ENCODE measurements at regions not wholly inside any gene's neighbourhood (a gene's known extent, or its start where the extent isn't known, plus 50 kb on each side); places are given as distances from the start of the nearest gene placed in this dataset.

GRCh38 chr5:93010037-93010436 is 571.0 kb downstream of the NR2F1-AS1 start:
- in situ Hi-C loops (cut with MboI): no loop called here

More at GRCh38 chr5:93010037-93010436, 571.0 kb downstream of the NR2F1-AS1 start:
- H3K79me2 ChIP-seq (ENCODE audit: control insufficient read depth, insufficient read depth, low read length): no peaks in the 10 kb centered on the region
- intact Hi-C loops (cut with micrococcal nuclease; ENCODE audit: unreplicated experiment): no loop called here
- ChIA-PET CTCF (no interaction called here), POLR2A (no interaction called here), SMC1A (ENCODE audit: uncharacterized antibody, unreplicated experiment) (no interaction called here), RAD21 (ENCODE audit: unreplicated experiment) (no interaction called here)
- TF ChIP-seq MTA3 (IDR thresholded peaks at IDR 0.05; ENCODE audit: borderline replicate concordance, low read length) (no peak), YY1 (IDR thresholded peaks at IDR 0.05; ENCODE audit: low read depth, low read length) (no peak), SIN3A (IDR thresholded peaks at IDR 0.05; ENCODE audit: low read depth, low read length) (no peak), ZBTB4 (CRISPR knock-in tag; IDR thresholded peaks at IDR 0.05) (no peak), PAX8 (IDR thresholded peaks at IDR 0.05) (no peak), FOXK2 (IDR thresholded peaks at IDR 0.05) (no peak), RFX5 (IDR thresholded peaks at IDR 0.05; ENCODE audit: low read depth, low read length) (no peak), CBX5 (IDR thresholded peaks at IDR 0.05; ENCODE audit: low read depth) (no peak), TCF7 (IDR thresholded peaks at IDR 0.05; ENCODE audit: borderline replicate concordance) (no peak)
- FAIRE-seq (no peak), ATAC-seq (no peak), DNase-seq (ENCODE audit: low read depth, low spot score) (no peak)
- no peak overlapping the region for H3K4me3 ChIP-seq
- BruUV-seq (replicated peaks): no TSS peak
- H3K9ac ChIP-seq (ENCODE audit: control insufficient read depth, insufficient read depth, low read length): no peak overlapping the region
- H3K36me3 ChIP-seq (ENCODE audit: control insufficient read depth in 2 of 2, insufficient read depth in 2 of 2, low read length in 1 of 2): no peaks in the 10 kb centered on the region
- no peaks in the 10 kb centered on the region for H3K27me3 ChIP-seq (replicated peaks in 1 of 2; ENCODE audit: control insufficient read depth in 2 of 2, insufficient read depth in 2 of 2, low read length in 1 of 2)
- H4K20me1 ChIP-seq (ENCODE audit: control insufficient read depth, insufficient read depth): no peaks in the 10 kb centered on the region
- H3K4me1 ChIP-seq (ENCODE audit: control insufficient read depth, insufficient read depth, low read length): no peaks in the 10 kb centered on the region
- WGBS (ENCODE audit: insufficient coverage, insufficient replicate concordance, low lambda C conversion rate, missing lambda C conversion rate): 50% methylated on average over 2 of the region's 2 CpGs
- no peaks in the 10 kb centered on the region for H3K9me3 ChIP-seq (replicated peaks; ENCODE audit: control insufficient read depth, insufficient read depth, low read length)
- no peak overlapping the region for H3K4me2 ChIP-seq (ENCODE audit: control insufficient read depth, insufficient read depth)
- H2AFZ ChIP-seq (ENCODE audit: control insufficient read depth, low read depth, low read length): no peak overlapping the region
- H3K27ac ChIP-seq (ENCODE audit: control insufficient read depth, insufficient read depth): no peak overlapping the region

All from GM12878 (cell line).